GM21528 (cell line): ENCODE measurements at regions not wholly inside any gene's neighbourhood (a gene's known extent, or its start where the extent isn't known, plus 50 kb on each side); places are given as distances from the start of the nearest gene placed in this dataset.
"Not testable (repeated sequence)": the region's sequence is repeated elsewhere in the genome, so short reads cannot be mapped to it uniquely, and the experiment has no call there.

Experiments
- ATAC-seq: cut with Tn5 transposase; IDR thresholded peaks from one replicate; pipeline ENCODE4 v1.9.1; 2021; ENCODE audit warnings: mild to moderate bottlenecking, moderate library complexity; ENCODE audit not compliant: unreplicated experiment, low FRiP score

GRCh38 chr1:206403612-206404307, 66.5 kb upstream of the IKBKE start:
- not testable (repeated sequence) for ATAC-seq

GRCh38 chr1:206404309-206405027, 65.8 kb upstream of the IKBKE start:
- not testable (repeated sequence) for ATAC-seq

- ATAC-seq = not testable (repeated sequence)
Measured at GRCh38 chr1:206405282-206405681, 65.0 kb upstream of the IKBKE start.

GRCh38 chr1:206408371-206409288, 61.6 kb upstream of the IKBKE start:
- not testable (repeated sequence) for ATAC-seq

- no peak for ATAC-seq
Measured at GRCh38 chr1:206411321-206411720, 59.0 kb upstream of the IKBKE start.

- ATAC-seq = no peak
Measured at GRCh38 chr1:206415942-206416341, 54.3 kb upstream of the IKBKE start.

GRCh38 chr1:206417774-206418614, 52.3 kb upstream of the IKBKE start:
- ATAC-seq = no peak

GRCh38 chr1:206419250-206419649, 51.0 kb upstream of the IKBKE start:
- no peak for ATAC-seq

GRCh38 chr1:206419783-206420182, 50.5 kb upstream of the IKBKE start:
- no peak for ATAC-seq

- ATAC-seq = no peak
Measured at GRCh38 chr1:206420471-206420870, 49.8 kb upstream of the IKBKE start.
